ENCODE measurements at regions not wholly inside any gene's neighbourhood (a gene's known extent, or its start where the extent isn't known, plus 50 kb on each side); places are given as distances from the start of the nearest gene placed in this dataset.

DNA sequence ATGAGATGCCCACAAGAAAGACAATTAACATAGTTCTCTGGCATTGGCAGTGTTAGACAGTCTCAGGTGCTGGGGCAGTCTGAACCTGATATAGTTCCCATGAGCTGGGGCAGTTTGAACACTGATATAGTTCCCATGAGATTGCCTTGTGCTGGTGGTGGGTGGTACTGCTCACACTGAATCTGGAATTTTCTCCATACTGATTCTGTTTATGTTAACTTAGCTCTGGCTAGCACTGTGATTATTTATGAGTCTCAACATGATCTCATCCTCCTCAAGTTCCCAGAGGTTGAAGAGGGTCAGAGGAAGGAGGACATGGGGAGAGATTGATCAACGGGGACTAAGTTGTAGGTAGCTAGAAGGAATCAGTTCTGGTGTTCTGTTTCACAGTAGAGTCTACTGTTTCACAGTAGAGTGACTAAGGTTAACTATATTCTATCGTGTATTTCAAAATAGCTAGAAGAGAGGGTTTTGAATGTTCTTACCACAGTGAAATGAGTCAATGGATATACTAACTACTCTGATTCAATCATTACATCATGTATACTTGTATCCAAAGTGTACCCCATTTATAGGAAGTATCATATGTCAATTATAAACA lies 379.9 kb downstream of the ADAM29 start:
- no peaks in the 10 kb centered on the region for H3K9me3 ChIP-seq (ENCODE audit: control insufficient read depth, insufficient read depth, low read depth, low read length)
- ChIA-PET POLR2A (interaction anchor here (0.7 kb wide), 1 partner anchor 58 kb away, joined by 3 read pairs; no protein-coding TSS in a partner anchor), CTCF (no interaction called here)
- TF ChIP-seq ATF2 (tag by site-specific recombination; IDR thresholded peaks at IDR 0.05; ENCODE audit: low read depth), result no peak
- no peak for TF ChIP-seq GLI4 (tag by site-specific recombination; IDR thresholded peaks at IDR 0.05)
- no peak for TF ChIP-seq ZNF529 (tag by site-specific recombination; IDR thresholded peaks at IDR 0.05; ENCODE audit: insufficient replicate concordance)
- no peak for TF ChIP-seq ZSCAN23 (tag by site-specific recombination; IDR thresholded peaks at IDR 0.05)
- no peak for TF ChIP-seq ZNF692 (tag by site-specific recombination; IDR thresholded peaks at IDR 0.05)
- TF ChIP-seq ZBTB11 (tag by site-specific recombination; conservative IDR thresholded peaks at IDR 0.05; ENCODE audit: low read depth), result no peak
- no peak for TF ChIP-seq RBAK (tag by site-specific recombination; IDR thresholded peaks at IDR 0.05)
- no peak for TF ChIP-seq ZNF488 (tag by site-specific recombination; IDR thresholded peaks at IDR 0.05)
- no peak for TF ChIP-seq ZNF548 (tag by site-specific recombination; IDR thresholded peaks at IDR 0.05)
- no peak for TF ChIP-seq ZNF645 (tag by site-specific recombination; IDR thresholded peaks at IDR 0.05)
- TF ChIP-seq ZNF768 (tag by site-specific recombination; IDR thresholded peaks at IDR 0.05), result no peak
- no peak for TF ChIP-seq ZNF660 (tag by site-specific recombination; IDR thresholded peaks at IDR 0.05)
- TF ChIP-seq SP3 (tag by site-specific recombination; IDR thresholded peaks at IDR 0.05), result no peak
- TF ChIP-seq ZNF366 (tag by site-specific recombination; conservative IDR thresholded peaks at IDR 0.05), result no peak
- no peak for TF ChIP-seq ZNF626 (tag by site-specific recombination; IDR thresholded peaks at IDR 0.05)
- no peak for TF ChIP-seq ZBTB8A (tag by site-specific recombination; IDR thresholded peaks at IDR 0.05)
- H3K4me3 ChIP-seq (ENCODE audit: low read depth, low read length), result no peak overlapping the region
- no peak overlapping the region for H3K27ac ChIP-seq (ENCODE audit: extremely low read depth, low read depth, low read length)
- H3K4me1 ChIP-seq (ENCODE audit: control insufficient read depth, insufficient read depth, low read length), result no peaks in the 10 kb centered on the region
- H3K36me3 ChIP-seq (ENCODE audit: control insufficient read depth in 2 of 2, insufficient read depth in 1 of 2, low read length in 2 of 2), result no peaks in the 10 kb centered on the region

DNA sequence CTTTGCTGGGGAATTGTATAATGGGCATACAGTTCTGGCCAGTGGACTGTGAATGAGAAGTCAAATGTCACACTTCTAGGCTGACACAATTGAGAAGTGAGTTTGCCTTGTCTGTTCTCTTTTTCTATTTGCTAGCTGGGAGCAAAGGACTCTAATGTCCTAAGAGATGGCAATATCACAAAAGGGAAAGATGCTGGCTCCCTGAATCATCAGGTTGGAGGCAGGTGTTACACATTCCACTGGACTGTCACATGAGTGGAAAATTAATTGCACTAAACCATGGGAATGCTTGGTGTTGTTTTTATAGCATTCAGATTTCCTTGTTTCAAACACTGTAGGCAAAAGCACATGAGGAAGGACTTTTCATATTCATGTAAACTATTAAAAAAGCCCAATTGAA lies 388.3 kb downstream of the ADAM29 start:
- H3K4me1 ChIP-seq (ENCODE audit: control insufficient read depth, insufficient read depth, low read length), result no peaks in the 10 kb centered on the region
- H3K36me3 ChIP-seq (ENCODE audit: control insufficient read depth in 2 of 2, insufficient read depth in 1 of 2, low read length in 2 of 2), result no peaks in the 10 kb centered on the region
- ChIA-PET CTCF (no interaction called here), POLR2A (no interaction called here)
- H3K4me3 ChIP-seq (ENCODE audit: low read depth, low read length), result no peak overlapping the region
- H3K9me3 ChIP-seq (ENCODE audit: control insufficient read depth, insufficient read depth, low read depth, low read length), result no peaks in the 10 kb centered on the region
- H3K27ac ChIP-seq (ENCODE audit: extremely low read depth, low read depth, low read length), result no peak overlapping the region
- TF ChIP-seq, protein P1, sequence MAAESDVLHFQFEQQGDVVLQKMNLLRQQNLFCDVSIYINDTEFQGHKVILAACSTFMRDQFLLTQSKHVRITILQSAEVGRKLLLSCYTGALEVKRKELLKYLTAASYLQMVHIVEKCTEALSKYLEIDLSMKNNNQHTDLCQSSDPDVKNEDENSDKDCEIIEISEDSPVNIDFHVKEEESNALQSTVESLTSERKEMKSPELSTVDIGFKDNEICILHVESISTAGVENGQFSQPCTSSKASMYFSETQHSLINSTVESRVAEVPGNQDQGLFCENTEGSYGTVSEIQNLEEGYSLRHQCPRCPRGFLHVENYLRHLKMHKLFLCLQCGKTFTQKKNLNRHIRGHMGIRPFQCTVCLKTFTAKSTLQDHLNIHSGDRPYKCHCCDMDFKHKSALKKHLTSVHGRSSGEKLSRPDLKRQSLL (tag by site-specific recombination; IDR thresholded peaks at IDR 0.05), result no peak
- TF ChIP-seq KLF17 (tag by site-specific recombination; IDR thresholded peaks at IDR 0.05) (no peak), ZNF274 (IDR thresholded peaks at IDR 0.05; ENCODE audit: low read length) (no peak), ZNF274 (tag by site-specific recombination; IDR thresholded peaks at IDR 0.05; ENCODE audit: borderline replicate concordance) (no peak), ZNF292 (tag by site-specific recombination; IDR thresholded peaks at IDR 0.05; ENCODE audit: borderline replicate concordance, low read depth) (no peak)
- TF ChIP-seq, protein P2, sequence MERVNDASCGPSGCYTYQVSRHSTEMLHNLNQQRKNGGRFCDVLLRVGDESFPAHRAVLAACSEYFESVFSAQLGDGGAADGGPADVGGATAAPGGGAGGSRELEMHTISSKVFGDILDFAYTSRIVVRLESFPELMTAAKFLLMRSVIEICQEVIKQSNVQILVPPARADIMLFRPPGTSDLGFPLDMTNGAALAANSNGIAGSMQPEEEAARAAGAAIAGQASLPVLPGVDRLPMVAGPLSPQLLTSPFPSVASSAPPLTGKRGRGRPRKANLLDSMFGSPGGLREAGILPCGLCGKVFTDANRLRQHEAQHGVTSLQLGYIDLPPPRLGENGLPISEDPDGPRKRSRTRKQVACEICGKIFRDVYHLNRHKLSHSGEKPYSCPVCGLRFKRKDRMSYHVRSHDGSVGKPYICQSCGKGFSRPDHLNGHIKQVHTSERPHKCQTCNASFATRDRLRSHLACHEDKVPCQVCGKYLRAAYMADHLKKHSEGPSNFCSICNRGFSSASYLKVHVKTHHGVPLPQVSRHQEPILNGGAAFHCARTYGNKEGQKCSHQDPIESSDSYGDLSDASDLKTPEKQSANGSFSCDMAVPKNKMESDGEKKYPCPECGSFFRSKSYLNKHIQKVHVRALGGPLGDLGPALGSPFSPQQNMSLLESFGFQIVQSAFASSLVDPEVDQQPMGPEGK (tag by site-specific recombination; IDR thresholded peaks at IDR 0.05), result no peak

Measured in HEK293 (cell line).